ENCODE measurements at regions not wholly inside any gene's neighbourhood (a gene's known extent, or its start where the extent isn't known, plus 50 kb on each side); places are given as distances from the start of the nearest gene placed in this dataset.

GRCh38 chr11:121792185-121792584 lies 323.8 kb downstream of the BLID start:
- DNase-seq (ENCODE audit: low spot score), result no peak

- DNase-seq (ENCODE audit: low spot score), result no peak
Measured at GRCh38 chr11:121790430-121790829, 325.6 kb downstream of the BLID start.

GRCh38 chr11:121780971-121781370 lies 328.2 kb upstream of the SORL1-AS1 start:
- DNase-seq (ENCODE audit: low spot score), result no peak

- no peak for DNase-seq (ENCODE audit: low spot score)
Measured at GRCh38 chr11:121777056-121777455, 324.3 kb upstream of the SORL1-AS1 start.

GRCh38 chr11:121775276-121775675 lies 322.5 kb upstream of the SORL1-AS1 start:
- DNase-seq (ENCODE audit: low spot score), result no peak

GRCh38 chr11:121773076-121773475 lies 320.3 kb upstream of the SORL1-AS1 start:
- no peak for DNase-seq (ENCODE audit: low spot score)

- no peak for DNase-seq (ENCODE audit: low spot score)
Measured at GRCh38 chr11:121770939-121771595, 318.3 kb upstream of the SORL1-AS1 start.

GRCh38 chr11:121769191-121769590 lies 316.4 kb upstream of the SORL1-AS1 start:
- DNase-seq (ENCODE audit: low spot score), result no peak

- DNase-seq (ENCODE audit: low spot score), result no peak
Measured at GRCh38 chr11:121767433-121767832, 314.7 kb upstream of the SORL1-AS1 start.

GRCh38 chr11:121766991-121767390 lies 314.2 kb upstream of the SORL1-AS1 start:
- no peak for DNase-seq (ENCODE audit: low spot score)

- no peak for DNase-seq (ENCODE audit: low spot score)
Measured at GRCh38 chr11:121766166-121766565, 313.4 kb upstream of the SORL1-AS1 start.

GRCh38 chr11:121763526-121763925 lies 310.8 kb upstream of the SORL1-AS1 start:
- DNase-seq (ENCODE audit: low spot score), result no peak

GRCh38 chr11:121762820-121763219 lies 310.1 kb upstream of the SORL1-AS1 start:
- no peak for DNase-seq (ENCODE audit: low spot score)

- no peak for DNase-seq (ENCODE audit: low spot score)
Measured at GRCh38 chr11:121761186-121761585, 308.4 kb upstream of the SORL1-AS1 start.

- DNase-seq (ENCODE audit: low spot score), result no peak
Measured at GRCh38 chr11:121757480-121758125, 304.8 kb upstream of the SORL1-AS1 start.

GRCh38 chr11:121755906-121756305 lies 303.1 kb upstream of the SORL1-AS1 start:
- no peak for DNase-seq (ENCODE audit: low spot score)

GRCh38 chr11:121755191-121755590 lies 302.4 kb upstream of the SORL1-AS1 start:
- DNase-seq (ENCODE audit: low spot score), result no peak

- DNase-seq (ENCODE audit: low spot score), result no peak
Measured at GRCh38 chr11:121754598-121754997, 301.8 kb upstream of the SORL1-AS1 start.

GRCh38 chr11:121749691-121750090 lies 296.9 kb upstream of the SORL1-AS1 start:
- no peak for DNase-seq (ENCODE audit: low spot score)

GRCh38 chr11:121748068-121748467 lies 295.3 kb upstream of the SORL1-AS1 start:
- DNase-seq (ENCODE audit: low spot score), result no peak

GRCh38 chr11:121743285-121743684 lies 290.5 kb upstream of the SORL1-AS1 start:
- DNase-seq (ENCODE audit: low spot score), result no peak

GRCh38 chr11:121741761-121742361 lies 289.1 kb upstream of the SORL1-AS1 start:
- no peak for DNase-seq (ENCODE audit: low spot score)

GRCh38 chr11:121741351-121741760 lies 288.6 kb upstream of the SORL1-AS1 start:
- DNase-seq (ENCODE audit: low spot score), result no peak
